Middle frontal gyrus (tissue), 1 donor: ENCODE measurements at regions not wholly inside any gene's neighbourhood (a gene's known extent, or its start where the extent isn't known, plus 50 kb on each side); places are given as distances from the start of the nearest gene placed in this dataset.

Source experiments
- DNase-seq: peaks from one replicate; pipeline ENCODE4 v3.0.0-alpha.2; 2015; ENCODE audit warnings: low spot score; ENCODE audit errors: extremely low spot score

DNA sequence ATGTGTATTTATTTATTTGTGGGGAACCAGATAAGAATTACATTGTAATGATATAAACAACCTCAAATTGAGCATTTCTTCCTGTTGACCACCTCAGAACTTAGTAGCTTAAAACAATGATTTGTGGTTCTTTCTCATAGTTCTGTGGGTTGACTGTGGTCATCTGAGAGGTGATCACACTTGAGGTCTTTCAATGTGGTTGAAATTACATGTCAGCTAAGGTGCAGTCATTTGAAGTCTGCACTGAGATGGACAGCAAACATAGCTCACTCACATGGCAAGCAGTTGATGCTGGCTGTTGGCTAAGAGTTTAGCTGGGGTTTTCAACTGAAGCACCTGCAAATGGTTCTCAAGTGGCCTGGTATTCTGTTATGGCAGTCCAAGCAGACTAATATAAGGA lies 436.7 kb upstream of the MAP3K7 start:
- no peak for DNase-seq

DNA sequence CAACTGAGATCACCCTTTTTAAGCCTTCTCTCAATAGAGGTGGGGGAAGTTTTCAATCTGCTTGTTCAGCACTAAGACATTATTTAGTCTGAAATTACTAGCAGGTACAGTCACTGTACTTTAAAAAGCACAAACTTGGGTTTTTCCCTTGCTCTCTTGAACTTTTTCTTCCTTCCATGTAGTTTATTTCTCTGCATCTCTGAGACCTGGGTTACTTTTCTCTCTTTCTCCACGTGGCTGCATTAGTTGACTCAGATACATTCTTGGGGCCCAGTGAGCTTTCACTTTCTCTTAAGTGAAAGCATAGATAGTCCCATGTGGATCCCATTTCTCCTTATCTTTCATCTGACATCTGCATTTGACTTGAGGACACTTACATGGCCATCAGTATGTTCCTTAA lies 433.9 kb upstream of the MAP3K7 start:
- DNase-seq, result no peak

DNA sequence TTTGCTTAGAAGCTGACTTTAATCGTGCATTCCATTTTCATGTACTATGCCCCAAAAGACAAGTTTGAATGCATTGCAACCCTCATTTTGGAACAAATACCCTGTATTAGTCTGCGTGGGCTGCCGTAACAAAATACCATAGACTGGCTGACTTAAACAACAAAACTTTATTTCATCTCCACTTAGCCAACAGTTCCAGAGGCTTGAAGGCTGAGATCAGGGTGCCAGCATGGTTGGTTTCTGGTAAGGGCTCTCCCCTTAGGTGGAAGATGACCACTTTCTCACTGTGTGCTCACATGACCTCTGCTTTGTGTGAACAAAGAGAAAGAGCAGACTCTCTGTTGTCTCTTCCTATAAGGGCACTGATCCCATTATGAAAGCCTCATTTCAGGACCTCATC lies 431.7 kb upstream of the MAP3K7 start:
- no peak for DNase-seq

DNA sequence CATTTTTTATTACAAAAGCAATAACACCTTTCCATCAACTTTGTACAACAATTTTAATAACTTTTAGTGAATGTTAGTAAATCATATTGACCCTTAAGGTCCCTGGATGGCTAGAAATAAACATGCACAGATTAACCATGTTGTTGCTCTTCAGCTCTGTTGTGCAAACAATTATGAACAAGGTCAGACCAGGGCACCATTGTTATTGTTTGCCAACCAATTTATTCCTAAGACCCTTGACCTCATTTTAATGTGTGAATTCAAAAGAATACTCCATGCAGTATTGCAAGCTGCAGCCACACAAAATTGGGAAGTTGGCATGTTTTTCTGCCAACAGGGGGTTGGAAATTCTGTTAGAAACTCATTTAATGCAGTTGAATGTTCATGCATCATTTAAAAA lies 426.6 kb upstream of the MAP3K7 start:
- no peak for DNase-seq

DNA sequence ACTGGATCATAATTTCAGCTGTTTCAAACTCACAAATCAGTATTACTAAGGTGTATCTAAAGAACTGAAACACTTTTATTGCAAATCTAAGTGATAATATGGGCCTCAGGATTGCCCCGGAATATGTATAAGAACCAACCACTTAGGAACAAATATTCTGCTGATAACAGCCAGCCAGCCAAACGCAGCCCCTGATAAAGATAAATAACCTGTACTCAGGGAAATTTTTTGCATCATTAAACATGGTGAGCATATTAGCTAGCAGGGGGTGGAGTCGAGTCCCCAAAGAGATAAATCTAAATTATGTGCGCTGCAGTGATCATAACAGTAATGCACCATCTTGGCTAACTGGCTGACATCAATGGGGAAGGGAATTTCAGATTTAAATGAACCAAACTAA lies 410.2 kb upstream of the MAP3K7 start:
- DNase-seq, result no peak

DNA sequence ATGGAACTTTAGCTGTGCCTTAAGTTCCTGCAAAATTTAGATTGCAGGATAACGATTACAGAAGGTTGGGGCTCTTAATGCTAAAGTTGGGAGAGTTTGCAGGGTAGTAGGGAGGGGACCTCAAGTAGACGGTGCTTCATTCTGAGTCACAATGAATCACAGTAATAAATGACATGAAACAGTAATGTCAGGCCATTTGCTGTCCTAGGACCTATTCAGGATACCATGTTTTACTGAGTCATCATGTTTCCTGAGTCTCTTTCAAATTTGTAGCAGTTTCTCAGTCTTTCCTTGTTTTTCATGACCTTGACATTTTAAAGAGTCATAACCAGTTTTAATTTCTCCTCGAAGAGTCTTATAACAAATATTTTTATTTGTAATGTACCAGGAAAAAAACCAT lies 406.9 kb upstream of the MAP3K7 start:
- no peak for DNase-seq

DNA sequence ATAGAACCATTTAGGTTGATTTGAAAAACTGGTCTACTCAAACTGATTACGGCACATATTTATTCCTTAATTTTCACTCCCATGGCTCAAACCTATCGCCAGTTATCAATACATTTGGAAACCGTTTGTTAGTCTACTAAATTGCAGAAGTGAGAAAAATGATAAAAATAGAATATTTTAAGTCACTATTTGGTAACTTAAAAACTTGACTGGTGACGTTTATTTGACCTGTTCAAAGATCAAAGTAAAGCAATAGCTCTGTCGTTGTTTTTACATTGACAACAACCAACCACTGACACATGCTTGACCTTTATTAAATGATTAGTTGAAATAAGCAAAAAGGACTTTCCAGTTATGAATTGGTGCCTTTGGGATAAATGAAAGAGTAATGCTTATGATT lies 402.9 kb upstream of the MAP3K7 start:
- no peak for DNase-seq

DNA sequence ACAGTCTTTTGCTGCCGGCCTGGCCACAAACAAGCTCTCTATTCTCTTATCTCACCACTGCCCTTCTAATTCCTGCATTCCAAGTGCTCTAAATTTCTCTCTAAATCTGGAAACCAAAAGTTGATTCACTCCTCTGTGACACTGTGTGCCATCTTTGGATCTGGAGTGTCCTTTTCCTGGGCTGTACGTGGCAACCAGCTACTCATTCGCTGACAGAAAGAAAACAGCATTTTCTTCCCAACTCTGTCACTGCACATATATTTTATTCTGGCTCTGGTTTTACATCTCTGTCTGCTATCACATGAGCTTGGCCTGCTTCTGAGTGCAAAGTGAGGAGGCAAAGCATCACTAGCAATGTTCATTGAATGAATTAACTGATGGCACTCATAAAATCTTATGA lies 397.2 kb upstream of the MAP3K7 start:
- DNase-seq, result no peak

DNA sequence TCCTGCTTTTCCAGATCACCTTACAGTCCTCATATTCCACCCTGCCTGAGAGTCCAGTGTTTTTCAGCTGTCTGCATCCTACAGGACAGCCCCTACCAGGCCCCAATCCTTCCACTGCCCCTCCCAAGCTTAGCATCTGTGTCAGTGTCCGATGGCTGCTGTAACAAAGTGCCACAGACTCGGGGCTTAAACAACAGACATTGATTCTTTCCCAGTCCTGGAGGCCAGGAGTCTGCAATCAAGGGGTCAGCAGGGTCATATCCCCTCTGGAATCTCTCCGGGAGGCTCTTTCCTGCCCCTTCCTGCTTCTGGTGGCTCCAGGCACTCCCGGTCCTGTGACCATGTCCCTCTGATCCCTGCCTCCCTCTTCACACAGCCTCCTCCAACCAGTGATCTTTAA lies 396.6 kb upstream of the MAP3K7 start:
- DNase-seq, result no peak

DNA sequence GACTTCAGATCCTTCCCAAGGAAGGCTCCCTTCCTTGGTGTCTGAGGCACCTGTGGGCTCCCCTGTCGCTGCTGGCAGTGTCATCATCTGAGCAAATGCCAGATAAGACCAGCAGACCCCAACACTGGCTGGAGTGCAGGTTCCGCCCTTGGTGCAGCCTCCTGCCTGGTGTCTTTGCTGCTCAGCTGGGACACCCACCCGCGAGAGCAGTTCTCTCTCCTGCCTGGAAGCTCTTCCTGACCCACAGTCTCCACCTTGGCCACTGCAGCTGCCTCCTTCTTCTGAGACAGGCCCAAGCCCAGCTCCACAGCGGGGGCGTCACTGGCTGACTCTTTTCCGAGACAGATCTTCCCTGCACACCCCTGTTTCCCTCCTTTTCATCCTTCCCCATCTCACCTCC lies 395.7 kb upstream of the MAP3K7 start:
- DNase-seq, result no peak

DNA sequence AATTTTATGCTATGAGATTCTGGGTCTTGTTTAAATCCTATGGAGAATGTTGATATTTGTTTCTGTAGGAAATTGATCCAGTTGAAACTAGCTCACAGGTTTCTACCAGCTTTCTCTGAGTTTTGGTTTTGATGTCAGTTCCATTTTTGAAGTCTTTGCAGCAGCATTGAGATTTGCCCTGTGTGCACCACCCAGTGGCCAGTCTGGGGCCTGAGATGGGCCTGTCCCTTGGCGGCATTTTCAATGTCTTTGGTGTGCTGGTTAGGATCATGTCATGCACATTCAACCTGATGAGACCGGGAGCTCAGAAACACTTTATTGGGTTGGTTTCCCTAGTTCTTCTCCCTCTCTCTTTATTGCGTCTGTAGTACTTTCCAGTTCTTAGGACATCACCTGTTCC lies 395.2 kb upstream of the MAP3K7 start:
- no peak for DNase-seq

DNA sequence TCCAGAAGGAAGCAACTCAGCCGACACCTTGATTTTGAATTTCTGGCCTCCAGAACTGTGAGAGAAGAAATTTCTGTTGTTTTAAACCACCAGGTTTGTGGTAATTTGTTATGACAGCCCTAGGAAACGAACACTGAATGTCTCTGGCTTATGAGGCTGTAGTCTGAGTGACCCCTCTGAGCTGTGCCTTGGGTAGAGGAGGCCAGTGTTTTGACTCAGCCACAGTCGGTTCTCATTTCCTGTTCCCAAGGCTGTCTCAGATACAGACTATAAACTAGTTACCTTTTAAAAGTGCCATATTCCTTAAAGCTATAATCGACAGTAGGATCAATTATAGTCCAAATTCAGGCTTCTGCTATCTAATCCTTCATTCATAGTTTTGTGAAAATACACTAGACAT lies 391.2 kb upstream of the MAP3K7 start:
- DNase-seq, result no peak

DNA sequence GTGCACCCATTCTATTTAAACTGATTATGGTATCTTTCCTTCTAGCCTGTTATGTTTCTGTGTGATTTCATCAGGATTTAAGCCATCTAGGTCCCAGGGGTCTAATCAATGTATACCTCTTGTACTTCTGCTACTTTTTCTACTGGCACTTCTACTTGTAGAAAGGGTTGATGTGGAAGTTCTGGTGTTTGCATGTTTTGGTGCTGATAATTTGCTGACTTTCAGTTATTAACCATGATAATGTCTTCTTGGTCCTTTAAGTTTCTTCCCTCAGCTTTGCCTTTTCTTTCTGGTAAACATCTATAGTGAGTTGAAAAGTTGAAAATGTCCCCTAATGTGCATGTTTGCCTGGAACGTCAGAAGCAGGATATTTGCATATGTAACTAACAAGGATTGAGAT lies 390.6 kb upstream of the MAP3K7 start:
- no peak for DNase-seq

DNA sequence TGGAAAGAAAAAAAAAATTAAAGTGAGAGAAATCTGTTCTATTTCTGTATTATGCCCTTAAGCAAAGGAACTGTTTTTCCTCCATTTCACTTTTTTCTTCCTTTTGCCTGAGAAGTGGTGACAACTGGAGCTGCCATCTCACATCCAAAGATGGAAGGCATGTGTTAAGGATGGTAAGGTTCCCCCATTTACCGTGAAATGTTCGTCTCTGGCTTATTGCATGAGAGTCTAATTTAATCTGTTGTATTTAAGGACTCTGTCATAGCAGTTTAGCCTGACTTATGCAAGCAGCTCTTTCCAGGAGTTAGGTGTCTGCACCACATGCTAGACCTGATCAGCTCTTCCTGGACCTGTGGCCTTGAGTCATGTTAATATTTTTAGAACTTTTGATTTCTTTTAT lies 389.5 kb upstream of the MAP3K7 start:
- DNase-seq, result no peak

DNA sequence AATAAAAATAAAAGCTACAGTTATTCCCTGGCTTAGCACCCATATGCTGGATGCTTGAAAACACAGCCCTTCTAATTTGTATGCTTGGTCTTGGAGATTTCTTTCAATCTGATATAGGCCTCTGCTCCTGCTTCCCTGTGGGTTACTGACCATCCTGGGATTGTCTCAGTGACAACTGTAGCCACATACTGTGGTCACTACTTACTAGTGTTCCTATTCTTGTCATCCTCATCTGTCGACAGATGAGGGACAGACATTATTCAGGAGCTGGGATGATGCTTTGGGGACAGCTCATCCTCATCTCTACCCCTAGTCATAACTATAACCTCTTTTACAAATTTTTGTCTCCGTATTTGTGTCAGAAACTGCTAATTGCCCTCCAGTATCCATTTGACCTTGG lies 388.9 kb upstream of the MAP3K7 start:
- DNase-seq, result no peak

DNA sequence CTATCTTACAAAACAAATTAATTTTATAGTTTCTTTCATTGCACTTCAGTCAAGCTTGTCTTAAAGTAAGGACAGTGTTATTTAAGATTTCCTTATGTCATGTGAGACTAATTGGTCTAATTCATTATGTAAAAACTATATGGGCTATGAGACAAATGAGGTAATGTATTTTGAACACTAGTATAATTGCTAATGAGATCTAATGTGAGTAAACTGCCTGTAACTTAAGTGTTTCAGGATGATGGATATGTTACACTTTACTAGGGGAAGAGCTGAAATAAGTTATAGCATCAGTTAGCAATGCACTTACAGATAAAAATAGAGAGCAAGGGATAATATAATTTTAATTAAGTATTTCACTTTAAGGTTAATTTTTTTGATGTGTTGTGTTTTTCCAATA lies 386.3 kb upstream of the MAP3K7 start:
- no peak for DNase-seq

DNA sequence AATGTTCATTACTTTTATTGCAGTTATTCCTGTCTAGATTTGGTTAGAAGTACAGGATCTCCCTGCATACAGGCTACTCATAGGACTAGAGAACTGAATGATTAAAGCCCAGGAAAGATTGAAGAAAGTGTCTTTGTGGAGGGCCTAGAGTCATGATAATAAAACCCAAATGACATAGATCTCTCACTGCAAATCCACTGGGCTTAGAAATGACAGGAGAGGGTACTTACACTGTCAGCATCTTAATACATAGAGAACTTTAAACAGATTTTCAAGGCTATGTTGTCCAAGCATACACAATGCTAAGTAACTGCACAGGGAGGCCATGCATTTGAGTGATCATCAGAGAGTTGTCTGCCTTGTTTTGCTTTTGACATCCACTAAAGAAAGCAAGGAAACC lies 383.8 kb upstream of the MAP3K7 start:
- no peak for DNase-seq

DNA sequence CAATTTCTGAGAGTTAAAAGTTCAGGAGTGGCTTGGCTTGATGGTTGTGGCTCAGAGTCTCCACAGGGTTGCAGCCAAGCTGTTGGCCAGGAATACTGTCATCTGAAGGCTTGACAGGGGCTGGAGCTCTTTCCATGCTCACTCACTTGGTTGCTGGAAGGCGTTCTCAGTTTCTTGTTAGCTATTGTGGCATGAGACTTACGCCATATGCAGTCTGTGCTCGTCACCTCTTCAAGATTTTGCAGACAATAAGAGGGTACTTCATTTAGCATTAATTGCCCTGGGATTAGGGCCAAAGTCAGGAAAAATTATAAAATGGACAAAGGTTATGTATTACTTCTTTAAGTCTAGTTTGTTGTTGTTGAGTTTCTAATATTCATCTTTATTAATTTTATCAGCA lies 380.6 kb upstream of the MAP3K7 start:
- no peak for DNase-seq

DNA sequence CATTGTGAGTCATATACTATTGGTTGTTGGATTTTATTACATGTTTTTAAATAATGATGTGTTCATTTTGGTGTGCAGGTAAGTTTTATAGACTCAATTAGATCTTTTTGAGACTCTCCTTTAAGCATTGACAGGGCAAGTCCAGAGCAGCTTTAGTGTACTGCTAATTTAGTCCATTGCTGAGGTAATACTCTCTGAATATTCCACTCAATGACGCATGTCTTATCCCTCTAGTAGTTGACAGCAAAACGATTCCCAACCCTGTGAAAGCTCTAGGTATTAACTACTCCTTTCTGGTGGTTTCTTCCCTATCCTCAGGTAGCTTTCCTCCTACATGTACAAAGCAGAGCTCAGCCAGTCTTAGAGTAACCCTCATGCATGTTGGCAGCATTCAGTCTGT lies 373.5 kb upstream of the MAP3K7 start:
- DNase-seq, result no peak

DNA sequence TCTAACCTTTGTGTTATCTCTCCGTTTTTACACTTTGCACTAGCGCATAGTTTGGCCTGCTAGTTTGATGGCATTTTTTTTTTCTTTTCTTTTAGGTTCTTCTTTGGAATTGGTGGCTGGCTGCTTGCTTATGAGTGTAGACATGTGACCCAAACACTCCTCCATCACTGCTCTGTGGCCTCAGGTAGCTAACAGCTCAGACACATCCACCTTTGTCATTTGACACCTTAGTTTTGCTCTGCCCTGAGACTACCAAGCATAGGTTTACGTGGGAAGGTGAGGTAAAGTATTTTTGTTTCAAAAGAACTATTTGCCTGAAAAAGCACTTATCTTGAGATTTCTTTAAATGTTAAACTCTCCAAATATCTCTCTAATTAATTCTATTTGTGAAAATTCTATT lies 368.4 kb upstream of the MAP3K7 start:
- no peak for DNase-seq

DNA sequence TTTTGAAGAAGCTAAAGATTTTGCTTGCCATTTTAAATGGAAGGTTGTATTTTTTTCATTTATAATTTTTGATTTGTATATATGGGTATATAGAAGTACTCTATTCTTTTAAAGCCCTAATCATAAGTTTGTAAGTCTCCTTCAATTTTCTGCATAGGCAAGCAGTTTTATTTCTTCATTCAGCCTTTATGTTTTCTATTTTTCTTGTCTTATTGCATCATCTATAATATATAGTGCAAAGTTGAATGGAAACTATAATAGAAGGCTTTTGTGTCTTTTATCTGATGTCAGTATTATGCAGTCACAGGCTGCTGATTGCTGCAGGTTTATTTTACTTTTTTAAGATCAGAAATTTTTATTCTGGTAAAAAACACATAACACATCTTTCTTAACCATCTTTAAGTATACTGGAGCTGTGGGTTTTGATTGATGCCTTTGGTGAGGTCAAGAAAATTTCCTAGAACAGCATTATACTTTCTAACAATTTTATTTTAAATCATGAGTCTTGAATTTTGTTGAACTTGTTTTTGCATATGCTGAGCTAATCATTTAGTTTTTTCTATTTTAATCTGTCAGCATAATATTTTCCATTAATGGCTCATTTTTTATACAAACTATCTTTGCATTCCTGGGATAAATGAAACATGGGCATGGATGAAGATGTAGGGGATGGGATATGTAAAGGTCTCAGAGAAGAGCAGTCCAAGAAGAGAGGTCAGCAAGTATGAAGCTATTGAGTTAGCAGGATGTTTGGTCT lies 366.7 kb upstream of the MAP3K7 start:
- no peak for DNase-seq

DNA sequence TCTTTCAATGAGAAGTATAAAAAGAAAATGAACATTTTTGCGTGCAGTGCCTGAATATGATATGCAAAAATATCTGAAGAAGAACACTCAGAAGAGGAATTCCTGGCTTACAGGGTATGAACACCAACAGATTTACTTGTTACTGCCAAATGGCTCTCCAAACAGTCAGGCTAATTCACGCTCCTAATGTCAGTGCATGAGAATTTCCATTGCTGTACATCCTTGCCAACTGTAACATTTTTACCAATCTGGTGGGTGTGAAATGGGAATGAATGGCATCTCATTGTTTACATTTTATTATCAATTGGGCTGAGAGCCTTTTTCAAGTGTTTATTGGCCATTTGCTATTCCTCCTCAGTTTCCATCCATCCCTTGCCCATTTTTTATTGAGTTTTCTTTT lies 365.3 kb upstream of the MAP3K7 start:
- DNase-seq, result no peak

DNA sequence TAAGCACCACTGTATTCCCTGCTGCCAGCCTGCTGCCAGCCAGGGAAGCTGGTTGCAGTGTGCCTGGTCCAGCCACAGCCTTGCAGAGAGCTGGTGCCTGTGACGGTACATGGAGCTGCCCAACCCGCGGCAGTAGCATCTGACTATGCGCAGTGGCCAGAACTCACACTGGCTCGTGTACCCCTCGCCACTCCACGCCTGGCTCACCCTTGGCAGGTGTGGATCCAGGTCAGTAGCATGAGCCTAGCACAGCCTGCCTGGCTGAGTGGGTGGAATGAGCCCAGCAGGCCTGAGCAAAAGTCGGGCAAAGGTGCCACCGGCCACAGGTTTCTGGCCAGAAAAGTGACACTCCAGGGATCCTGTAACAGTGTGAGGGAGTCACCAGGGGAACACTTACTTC lies 361.7 kb upstream of the MAP3K7 start:
- no peak for DNase-seq
